ENCODE measurements at regions not wholly inside any gene's neighbourhood (a gene's known extent, or its start where the extent isn't known, plus 50 kb on each side); places are given as distances from the start of the nearest gene placed in this dataset.
"Not testable (repeated sequence)": the region's sequence is repeated elsewhere in the genome, so short reads cannot be mapped to it uniquely, and the experiment has no call there.

DNA sequence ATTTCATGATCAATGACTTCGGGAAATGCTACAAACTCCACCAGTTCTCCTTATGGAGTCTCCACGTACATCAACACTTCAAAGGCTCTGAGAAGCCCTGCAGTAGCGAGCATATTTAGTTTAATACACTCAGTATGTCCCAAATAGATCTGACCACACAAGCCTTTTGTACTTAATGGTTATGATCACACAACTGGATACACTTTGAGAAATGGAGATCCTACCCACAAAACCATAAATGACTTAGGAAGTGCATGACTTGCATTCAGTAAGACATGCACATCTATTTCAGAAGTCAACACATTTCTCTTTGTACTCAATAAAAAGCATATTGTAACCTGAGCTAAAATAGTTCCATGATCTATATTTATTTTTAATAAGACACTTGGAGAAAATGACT is 103.6 kb upstream of the SPATA12 start:
- intact Hi-C loops (cut with DNase I, micrococcal nuclease): no loop called here
- Histone ChIP-seq H3K4me3 (no peak overlapping the region), H3K9me3 (no peaks in the 10 kb centered on the region), H3K4me1 (ENCODE audit: low read depth) (peaks cover 15% of the 10 kb centered on the region), H3K36me3 (ENCODE audit: low read depth) (no peaks in the 10 kb centered on the region)
- DNase-seq (no peak), ATAC-seq (no peak)
- TF ChIP-seq, protein P1, sequence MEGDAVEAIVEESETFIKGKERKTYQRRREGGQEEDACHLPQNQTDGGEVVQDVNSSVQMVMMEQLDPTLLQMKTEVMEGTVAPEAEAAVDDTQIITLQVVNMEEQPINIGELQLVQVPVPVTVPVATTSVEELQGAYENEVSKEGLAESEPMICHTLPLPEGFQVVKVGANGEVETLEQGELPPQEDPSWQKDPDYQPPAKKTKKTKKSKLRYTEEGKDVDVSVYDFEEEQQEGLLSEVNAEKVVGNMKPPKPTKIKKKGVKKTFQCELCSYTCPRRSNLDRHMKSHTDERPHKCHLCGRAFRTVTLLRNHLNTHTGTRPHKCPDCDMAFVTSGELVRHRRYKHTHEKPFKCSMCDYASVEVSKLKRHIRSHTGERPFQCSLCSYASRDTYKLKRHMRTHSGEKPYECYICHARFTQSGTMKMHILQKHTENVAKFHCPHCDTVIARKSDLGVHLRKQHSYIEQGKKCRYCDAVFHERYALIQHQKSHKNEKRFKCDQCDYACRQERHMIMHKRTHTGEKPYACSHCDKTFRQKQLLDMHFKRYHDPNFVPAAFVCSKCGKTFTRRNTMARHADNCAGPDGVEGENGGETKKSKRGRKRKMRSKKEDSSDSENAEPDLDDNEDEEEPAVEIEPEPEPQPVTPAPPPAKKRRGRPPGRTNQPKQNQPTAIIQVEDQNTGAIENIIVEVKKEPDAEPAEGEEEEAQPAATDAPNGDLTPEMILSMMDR (IDR thresholded peaks at IDR 0.05): no peak

DNA sequence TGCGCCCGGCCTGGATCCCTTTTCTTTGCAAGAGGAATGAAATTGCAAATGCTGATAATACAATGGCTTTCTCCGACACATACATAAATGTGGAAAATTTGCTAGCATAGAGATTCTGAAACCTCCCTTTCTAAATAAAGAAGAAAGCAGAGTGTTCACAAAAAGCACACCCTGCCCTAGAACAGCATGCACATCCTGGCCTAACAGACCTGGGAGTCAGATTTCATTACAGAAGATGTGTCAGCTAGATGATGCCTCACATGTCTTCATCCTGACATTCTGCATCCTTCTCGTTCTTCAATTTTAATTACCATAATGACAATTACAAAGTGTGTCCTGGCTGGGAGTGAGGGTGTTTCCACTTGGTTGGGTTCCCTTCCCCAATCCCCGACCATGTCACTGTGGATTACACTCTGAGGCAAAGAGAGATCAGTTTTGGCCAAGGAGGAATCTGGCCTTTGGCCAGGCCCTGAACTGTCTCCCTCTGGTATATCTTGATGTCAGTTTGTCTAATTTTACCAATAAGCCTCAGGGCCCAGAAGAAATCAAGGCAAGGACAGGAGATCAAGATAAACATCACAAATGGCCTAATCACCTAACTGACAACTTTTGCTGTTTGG is 104.9 kb upstream of the SPATA12 start:
- H3K4me1 ChIP-seq (ENCODE audit: low read depth): peaks cover 15% of the 10 kb centered on the region
- H3K36me3 ChIP-seq (ENCODE audit: low read depth): no peaks in the 10 kb centered on the region
- intact Hi-C loops (cut with DNase I, micrococcal nuclease): no loop called here
- no peaks in the 10 kb centered on the region for H3K9me3 ChIP-seq
- no peak overlapping the region for H3K4me3 ChIP-seq
- TF ChIP-seq, protein P1 (IDR thresholded peaks at IDR 0.05): no peak
- ATAC-seq (no peak), DNase-seq (no peak)

DNA sequence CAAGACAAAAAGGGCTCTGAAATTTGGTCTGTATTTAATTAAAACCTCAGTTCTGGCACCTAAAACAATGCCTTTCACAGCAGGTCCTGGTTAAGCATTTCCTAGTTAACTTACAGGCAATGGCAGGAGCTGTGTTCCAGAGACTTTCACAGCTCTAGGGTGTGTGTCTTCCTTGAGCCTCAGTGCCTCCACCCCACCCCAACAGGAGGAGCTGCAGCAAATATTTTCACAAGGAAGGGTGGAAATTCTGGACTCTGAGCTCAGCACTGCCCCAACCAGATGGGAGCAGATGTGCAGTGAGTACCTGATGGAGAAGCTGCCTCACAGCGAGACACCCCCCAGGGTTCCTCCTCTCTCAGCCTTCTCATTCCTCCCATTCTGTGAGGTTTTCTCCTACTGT is 106.3 kb upstream of the SPATA12 start:
- H3K36me3 ChIP-seq (ENCODE audit: low read depth): no peaks in the 10 kb centered on the region
- DNase-seq (peak; percentile 51 to 55 (median 52)), ATAC-seq (peak; percentile 94)
- TF ChIP-seq, protein P1 (IDR thresholded peaks at IDR 0.05): no peak
- H3K4me3 ChIP-seq: no peak overlapping the region
- H3K4me1 ChIP-seq (ENCODE audit: low read depth): peaks cover 15% of the 10 kb centered on the region
- intact Hi-C loops (cut with DNase I, micrococcal nuclease): no loop called here
- no peaks in the 10 kb centered on the region for H3K9me3 ChIP-seq

DNA sequence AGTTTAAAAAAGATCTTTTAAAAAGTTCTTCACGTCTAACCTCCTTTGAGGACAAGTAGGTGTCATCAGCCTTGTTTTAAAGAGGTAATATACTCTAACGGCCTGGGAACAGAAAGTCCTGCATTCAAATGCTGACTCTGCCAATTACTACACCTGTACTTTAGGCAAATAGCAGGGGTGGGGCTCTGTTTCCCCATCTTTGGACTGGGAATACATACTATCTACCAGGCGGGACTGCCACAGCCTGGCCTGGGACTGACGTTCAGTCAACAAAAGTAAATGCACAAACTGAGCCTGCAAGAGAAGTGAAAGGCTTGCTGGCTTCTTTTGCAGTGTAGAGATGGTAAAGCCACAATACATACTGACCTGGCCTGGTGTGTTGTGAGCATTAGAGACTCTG is 107.6 kb upstream of the SPATA12 start:
- peak; percentile 91 for ATAC-seq
- TF ChIP-seq, protein P1 (IDR thresholded peaks at IDR 0.05): no peak
- no peaks in the 10 kb centered on the region for H3K9me3 ChIP-seq
- H3K36me3 ChIP-seq (ENCODE audit: low read depth): no peaks in the 10 kb centered on the region
- intact Hi-C loops (cut with DNase I, micrococcal nuclease): no loop called here
- H3K4me3 ChIP-seq: no peak overlapping the region
- peaks cover 15% of the 10 kb centered on the region for H3K4me1 ChIP-seq (ENCODE audit: low read depth)
- DNase-seq: peak in 1 of 3 donors; percentile 52

DNA sequence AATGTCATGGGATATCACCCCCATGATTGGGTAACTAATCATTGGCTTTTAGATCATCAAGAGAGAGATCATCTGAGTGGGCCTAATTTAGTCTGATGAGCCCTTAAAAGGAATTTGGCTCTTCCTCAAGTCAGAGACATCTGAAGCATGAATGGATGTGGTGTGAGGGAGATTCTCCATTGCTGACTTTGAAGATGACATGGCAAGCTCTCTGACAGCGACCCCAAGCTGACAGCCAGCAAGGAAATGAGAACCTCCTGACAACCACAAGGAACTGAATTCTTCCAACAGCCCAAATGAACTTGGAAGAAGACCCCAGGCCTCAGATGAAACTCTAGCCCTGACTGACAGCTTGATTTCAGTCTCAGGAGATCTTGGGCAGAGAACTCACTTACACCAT is 108.4 kb upstream of the SPATA12 start:
- H3K9me3 ChIP-seq: no peaks in the 10 kb centered on the region
- no peaks in the 10 kb centered on the region for H3K36me3 ChIP-seq (ENCODE audit: low read depth)
- H3K4me3 ChIP-seq: no peak overlapping the region
- ATAC-seq (no peak), DNase-seq (no peak)
- intact Hi-C loops (cut with DNase I, micrococcal nuclease): no loop called here
- TF ChIP-seq, protein P1 (IDR thresholded peaks at IDR 0.05): no peak
- peaks cover 15% of the 10 kb centered on the region for H3K4me1 ChIP-seq (ENCODE audit: low read depth)

DNA sequence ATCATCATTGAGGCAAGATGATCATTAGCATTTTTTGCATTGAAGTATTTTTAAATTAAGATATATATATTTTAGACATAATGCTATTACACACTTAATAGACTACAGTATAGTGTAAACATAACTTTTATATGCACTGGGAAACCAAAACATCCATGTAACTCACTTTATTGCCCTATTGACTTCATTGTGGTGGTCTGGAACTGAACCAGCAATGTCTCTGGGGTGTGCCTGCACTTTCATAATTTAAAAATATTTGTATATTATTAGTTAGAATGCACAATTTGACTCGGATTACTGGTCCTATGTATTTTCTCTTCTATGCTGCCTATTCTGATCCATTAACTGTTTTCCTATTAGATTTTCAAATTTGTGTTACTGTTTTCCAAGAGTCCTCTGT is 109.1 kb upstream of the SPATA12 start:
- DNase-seq (no peak), ATAC-seq (no peak)
- TF ChIP-seq, protein P1 (IDR thresholded peaks at IDR 0.05): no peak
- H3K4me3 ChIP-seq: no peak overlapping the region
- intact Hi-C loops (cut with DNase I, micrococcal nuclease): no loop called here
- H3K9me3 ChIP-seq: peaks cover 3% of the 10 kb centered on the region
- H3K4me1 ChIP-seq (ENCODE audit: low read depth): peaks cover 15% of the 10 kb centered on the region
- H3K36me3 ChIP-seq (ENCODE audit: low read depth): no peaks in the 10 kb centered on the region

DNA sequence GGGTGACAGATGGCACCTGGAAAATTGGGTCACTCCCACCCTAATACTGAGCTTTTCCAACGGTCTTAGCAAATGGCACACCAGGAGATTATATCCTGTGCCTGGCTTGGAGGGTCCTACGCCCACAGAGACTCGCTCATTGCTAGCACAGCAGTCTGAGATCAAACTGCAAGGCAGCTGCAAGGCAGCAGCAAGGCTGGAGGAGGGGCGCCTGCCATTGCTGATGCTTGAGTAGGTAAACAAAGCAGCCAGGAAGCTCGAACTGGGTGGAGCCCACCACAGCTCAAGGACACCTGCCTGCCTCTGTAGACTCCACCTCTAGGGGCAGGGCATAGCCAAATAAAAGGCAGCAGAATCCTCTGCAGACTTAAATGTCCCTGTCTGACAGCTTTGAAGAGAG is 115.1 kb upstream of the SPATA12 start:
- H3K4me3 ChIP-seq; ATAC-seq; H3K4me1 ChIP-seq (ENCODE audit: low read depth); H3K36me3 ChIP-seq (ENCODE audit: low read depth); intact Hi-C loops (cut with DNase I, micrococcal nuclease); DNase-seq: not testable (repeated sequence)
- H3K9me3 ChIP-seq: peaks cover 14% of the 10 kb centered on the region

All from mucosa of descending colon (tissue), 3 donors.